NCI-H2029 (cell line): ENCODE measurements at regions not wholly inside any gene's neighbourhood (a gene's known extent, or its start where the extent isn't known, plus 50 kb on each side); places are given as distances from the start of the nearest gene placed in this dataset.
"Not testable (repeated sequence)": the region's sequence is repeated elsewhere in the genome, so short reads cannot be mapped to it uniquely, and the experiment has no call there.

Source experiments
- DNase-seq: peaks from one replicate; lab custom pipeline; 2025; lab: John Stamatoyannopoulos, UW

DNA sequence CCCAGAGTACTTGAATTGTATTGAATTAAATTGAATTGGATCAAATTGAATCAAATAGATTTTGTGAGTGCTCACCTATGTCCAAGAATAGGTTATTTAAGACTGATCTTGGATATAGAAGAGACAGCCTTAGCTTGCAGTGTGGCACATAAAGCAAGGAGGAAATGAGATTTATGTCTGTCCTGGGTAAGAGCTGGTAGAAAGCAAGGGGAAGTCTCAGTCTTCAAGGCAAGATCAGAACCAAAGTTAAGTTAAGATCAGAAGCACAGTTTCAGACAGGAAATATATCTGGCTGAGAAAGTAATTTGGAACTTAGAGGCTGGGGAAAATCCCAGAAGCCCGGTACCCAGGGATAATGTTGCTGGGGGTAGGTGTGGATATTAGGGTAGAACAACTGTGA, 244.4 kb upstream of the ARPP21 start:
- no peak for DNase-seq

DNA sequence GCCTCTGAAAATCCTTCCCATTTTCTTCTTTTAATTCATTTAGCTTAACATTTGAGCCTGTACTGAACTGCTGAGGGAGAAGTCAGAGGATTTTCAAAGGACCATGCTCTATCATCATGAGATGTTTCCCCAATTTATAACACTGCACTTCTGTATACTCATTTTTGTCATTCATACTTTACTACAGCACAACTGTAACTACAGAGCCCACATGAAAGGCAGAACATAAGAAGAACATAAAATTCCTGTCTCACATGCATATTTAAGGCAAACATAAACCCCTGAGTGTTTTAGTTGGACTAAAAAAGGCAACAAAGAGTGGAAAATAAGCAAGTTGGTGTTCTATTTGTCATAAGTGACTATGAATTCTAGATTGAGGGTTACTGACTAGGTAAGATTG, 237.7 kb upstream of the ARPP21 start:
- DNase-seq: no peak

DNA sequence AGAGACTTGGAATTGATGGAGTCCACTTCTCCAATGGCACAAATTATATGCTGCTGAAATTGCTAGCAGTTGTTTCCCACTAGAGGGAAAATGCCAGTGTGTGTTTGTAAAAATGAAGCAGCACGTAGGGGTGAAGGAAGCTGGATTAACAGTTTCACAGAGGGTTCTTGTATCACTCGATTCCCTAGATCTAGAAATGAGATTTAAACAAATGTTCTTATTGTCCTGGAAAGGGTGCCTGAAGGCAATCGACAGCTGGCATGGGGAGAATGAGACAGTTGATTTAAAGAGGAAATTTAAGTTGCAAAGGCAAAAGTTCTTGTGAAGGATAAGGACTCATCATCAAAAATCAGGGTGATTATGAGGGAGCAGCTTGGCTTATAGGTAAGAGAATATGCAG, 234.8 kb upstream of the ARPP21 start:
- no peak for DNase-seq

DNA sequence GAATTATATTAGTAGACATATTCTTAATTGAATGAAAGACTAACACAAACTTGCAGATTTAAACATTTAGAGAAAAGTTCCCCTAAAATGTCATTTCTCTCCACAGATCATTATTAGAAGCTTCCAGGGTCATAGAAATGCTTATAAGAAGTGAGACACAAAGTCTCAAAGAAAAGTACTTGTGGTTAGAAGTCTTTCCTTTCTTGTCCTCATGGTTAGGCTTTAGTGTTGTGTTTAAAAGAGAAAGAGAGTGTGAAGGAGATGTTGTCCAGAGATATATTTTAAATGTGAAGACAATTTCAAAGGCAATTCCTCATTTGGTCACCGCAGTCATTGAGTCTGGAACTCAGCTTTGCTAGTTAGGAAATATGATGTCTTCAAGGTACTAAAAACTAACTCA, 230.4 kb upstream of the ARPP21 start:
- DNase-seq: no peak

- DNase-seq: no peak
These were observed 229.3 kb upstream of the ARPP21 start for GRCh38 chr3:35409991-35410390.

GRCh38 chr3:35413483-35413882, 225.8 kb upstream of the ARPP21 start:
- DNase-seq: no peak

DNA sequence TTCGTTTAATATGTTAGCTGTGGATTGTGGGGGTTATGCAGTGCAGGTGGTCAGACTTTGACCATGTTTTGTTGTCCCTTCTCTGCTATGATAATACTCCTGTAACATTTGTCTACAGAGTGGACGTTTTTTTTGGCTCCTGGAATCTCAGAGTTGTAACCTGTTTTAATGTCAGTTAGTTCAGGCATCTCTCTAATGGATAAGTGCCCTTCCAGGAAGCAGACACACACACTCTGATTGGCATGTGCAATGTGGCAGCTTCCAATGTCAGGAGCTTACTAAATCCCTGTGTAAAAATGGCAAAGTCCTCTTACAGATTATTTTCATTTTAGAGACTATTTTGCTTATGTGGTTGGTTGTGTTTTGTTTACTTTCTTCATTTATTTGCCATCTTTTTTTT, 222.2 kb upstream of the ARPP21 start:
- no peak for DNase-seq

GRCh38 chr3:35422101-35422500, 217.2 kb upstream of the ARPP21 start:
- DNase-seq: no peak

DNA sequence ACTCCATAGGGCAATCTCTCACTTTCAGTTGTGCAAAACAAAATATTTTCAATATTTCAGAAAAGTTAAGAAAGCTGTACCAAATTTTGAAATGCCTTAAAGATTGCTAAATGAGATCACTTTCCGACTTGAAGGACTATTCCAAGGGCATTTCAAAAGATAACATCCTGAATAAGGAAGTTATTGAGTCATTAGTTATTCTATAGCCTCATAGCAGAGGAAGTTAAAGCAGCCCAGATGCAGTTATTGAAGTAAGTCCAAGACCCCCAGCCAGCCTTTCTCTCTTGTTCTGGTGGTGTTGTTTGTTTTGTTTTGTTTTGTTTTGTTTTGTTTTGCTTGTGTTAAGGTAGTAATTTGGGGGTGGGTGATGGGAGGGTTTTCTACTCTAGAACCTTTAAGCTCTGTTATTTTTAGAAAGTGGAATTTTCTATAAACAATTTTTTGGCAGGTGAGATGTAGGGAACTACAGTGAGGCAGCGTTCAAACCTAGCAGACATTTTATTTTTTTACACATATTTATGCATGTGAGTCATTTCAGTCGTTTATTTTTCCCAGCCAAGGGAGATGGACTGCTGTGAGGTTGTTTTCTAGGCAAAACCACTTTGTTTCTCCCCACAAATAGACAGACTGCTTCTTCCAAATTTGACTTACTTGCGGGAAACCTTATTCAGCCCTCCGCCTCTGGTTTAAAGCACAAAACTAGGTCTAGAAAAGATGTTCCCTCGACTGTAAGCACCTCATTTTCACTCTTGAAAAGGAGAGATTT, 216.3 kb upstream of the ARPP21 start:
- no peak for DNase-seq

- no peak for DNase-seq
These were observed 212.9 kb upstream of the ARPP21 start for GRCh38 chr3:35426366-35426958.

- no peak for DNase-seq
These were observed 201.9 kb upstream of the ARPP21 start for GRCh38 chr3:35437381-35437780.

GRCh38 chr3:35438101-35438500, 201.2 kb upstream of the ARPP21 start:
- DNase-seq: no peak

DNA sequence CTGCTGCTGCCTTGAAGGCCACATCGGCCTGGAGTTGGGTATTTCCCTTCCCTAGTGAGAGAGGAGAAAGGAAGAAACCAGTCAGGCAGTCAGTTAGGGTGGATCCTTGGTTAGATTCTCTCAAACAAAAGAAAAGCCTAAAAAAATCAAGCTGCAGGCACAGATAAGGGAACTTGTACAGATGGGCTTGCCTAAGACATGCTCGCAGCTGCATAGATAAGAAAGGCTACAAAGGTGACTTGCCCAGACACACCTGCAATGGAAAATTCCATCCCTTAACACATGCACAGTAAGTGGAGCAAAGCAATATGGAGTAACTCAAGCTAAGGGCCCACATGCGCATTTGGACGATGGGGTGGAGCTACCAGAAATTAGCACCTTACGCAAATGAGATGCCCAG, 199.7 kb upstream of the ARPP21 start:
- DNase-seq: no peak

DNA sequence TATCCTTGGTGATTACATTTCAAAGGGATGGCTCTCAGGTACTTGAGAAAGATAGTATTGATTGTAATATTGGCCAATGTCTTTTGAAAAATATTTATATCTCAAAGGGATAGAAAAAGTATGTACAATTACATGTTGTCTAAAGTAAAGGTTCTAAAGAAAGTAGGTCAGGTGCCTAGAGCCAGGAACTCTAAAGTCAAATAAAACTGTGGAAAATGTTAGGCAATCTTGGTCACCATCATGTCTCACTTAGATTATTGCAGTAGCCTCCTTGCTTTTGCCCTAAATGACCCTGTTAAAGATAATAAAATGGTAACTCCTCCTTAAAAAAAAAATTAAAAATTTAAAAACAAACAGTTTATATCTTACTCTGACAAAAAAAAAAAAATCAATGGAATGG, 198.5 kb upstream of the ARPP21 start:
- no peak for DNase-seq

DNA sequence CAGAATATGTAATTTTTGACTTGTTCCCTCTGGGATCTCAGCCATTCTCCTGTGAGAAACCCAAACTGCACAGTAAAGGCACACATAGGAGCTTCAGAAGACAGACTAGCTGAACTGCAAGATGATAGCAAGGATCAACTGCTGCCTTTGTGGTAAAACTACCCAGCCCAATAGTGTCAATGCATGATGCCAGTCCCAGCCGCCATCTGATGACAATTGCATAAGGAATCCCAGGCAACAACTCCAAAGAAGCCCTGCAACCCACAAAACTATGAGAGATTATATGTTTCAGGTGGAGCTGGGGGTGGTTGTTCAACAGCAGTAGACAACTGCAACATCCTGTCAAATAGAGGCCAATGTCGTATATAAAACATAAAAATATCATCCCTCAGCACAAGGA, 192.4 kb upstream of the ARPP21 start:
- DNase-seq: no peak

- no peak for DNase-seq
These were observed 191.2 kb upstream of the ARPP21 start for GRCh38 chr3:35448121-35448520.

GRCh38 chr3:35448681-35449080, 190.6 kb upstream of the ARPP21 start:
- no peak for DNase-seq

DNA sequence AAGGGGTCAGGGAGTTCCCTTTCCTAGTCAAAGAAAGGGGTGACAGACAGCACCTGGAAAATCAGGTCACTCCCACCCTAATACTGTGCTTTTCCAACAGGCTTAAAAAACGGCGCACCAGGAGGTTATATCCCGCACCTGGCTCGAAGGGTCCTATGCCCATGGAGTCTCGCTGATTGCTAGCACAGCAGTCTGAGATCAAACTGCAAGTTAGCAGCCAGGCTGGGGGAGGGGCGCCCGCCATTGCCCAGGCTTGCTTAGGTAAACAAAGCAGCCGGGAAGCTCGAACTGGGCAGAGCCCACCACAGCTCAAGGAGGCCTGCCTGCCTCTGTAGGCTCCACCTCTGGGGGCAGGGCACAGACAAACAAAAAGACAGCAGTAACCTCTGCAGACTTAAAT, 184.5 kb upstream of the ARPP21 start:
- not testable (repeated sequence) for DNase-seq

GRCh38 chr3:35473956-35474355, 165.4 kb upstream of the ARPP21 start:
- DNase-seq: no peak

GRCh38 chr3:35482566-35482965, 156.8 kb upstream of the ARPP21 start:
- not testable (repeated sequence) for DNase-seq

- DNase-seq: no peak
These were observed 156.2 kb upstream of the ARPP21 start for GRCh38 chr3:35483131-35483530.

DNA sequence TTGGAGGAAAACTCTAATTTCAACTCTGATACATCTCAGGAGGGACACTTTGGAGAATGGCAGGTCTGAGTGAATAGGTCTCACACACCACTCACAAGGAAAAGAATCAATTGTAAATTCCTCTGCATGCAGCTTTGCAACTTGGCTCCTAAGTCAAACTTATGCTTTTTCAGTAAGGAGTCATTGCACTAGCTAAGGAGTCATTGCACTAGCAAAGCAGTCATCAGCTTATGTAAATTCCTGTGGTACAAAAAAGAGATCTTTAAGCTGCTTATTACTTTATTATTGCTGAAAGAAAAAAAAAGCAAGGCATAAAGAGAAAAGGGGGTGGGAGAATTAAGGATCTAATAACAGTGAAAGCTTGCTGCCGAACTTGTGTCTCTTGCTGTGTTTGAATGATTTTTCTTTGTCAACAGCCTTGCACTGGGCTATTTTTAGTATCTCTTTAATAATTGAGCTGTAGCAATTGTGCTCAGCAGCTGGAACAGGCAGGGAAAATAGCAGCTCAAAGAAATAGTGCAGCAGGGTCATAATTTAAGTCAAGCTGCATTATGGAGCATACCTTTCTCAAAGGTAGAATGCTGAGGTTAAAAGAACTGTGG, 154.3 kb upstream of the ARPP21 start:
- no peak for DNase-seq

GRCh38 chr3:35486295-35486694, 153.0 kb upstream of the ARPP21 start:
- DNase-seq: no peak

- no peak for DNase-seq
These were observed 151.9 kb upstream of the ARPP21 start for GRCh38 chr3:35487376-35487775.
